Mesendoderm (in vitro differentiated cells): ENCODE measurements at regions not wholly inside any gene's neighbourhood (a gene's known extent, or its start where the extent isn't known, plus 50 kb on each side); places are given as distances from the start of the nearest gene placed in this dataset.
"Not testable (repeated sequence)": the region's sequence is repeated elsewhere in the genome, so short reads cannot be mapped to it uniquely, and the experiment has no call there.

Experiments used
- DNase-seq: peaks from one replicate; pipeline ENCODE4 v3.0.0; 2013
- H2AK5ac ChIP-seq: 2 replicates; pipeline ENCODE4 v1.6.1; 2013; ENCODE audit warnings: low read length, inconsistent platforms
- H2BK120ac ChIP-seq: 2 replicates; pipeline ENCODE4 v1.6.1; 2013; ENCODE audit warnings: low read depth, mild to moderate bottlenecking, low read length, moderate library complexity, mixed read lengths
- H2BK15ac ChIP-seq: replicated peaks from 2 replicates; pipeline ENCODE4 v1.6.1; 2013; ENCODE audit warnings: low read depth, mild to moderate bottlenecking, moderate library complexity
- H2BK5ac ChIP-seq: 2 replicates; pipeline ENCODE4 v1.6.1; 2013; ENCODE audit warnings: low read length, inconsistent platforms
- H3K18ac ChIP-seq: 2 replicates; pipeline ENCODE4 v1.6.1; 2013; ENCODE audit warnings: mild to moderate bottlenecking, low read length, mixed read lengths
- H3K23ac ChIP-seq: one replicate; pipeline ENCODE4 v1.6.1; 2013; ENCODE audit warnings: low read length
- H3K27ac ChIP-seq: 2 replicates; pipeline ENCODE4 v1.5.1; 2013; ENCODE audit warnings: low read depth, mild to moderate bottlenecking, inconsistent platforms, low read length, moderate library complexity
- H3K27me3 ChIP-seq: 2 replicates; pipeline ENCODE4 v1.6.1; 2013; ENCODE audit warnings: low read length, control low read depth, mild to moderate bottlenecking, inconsistent platforms; ENCODE audit not compliant: insufficient read depth, poor library complexity
- H3K36me3 ChIP-seq: 2 replicates; pipeline ENCODE4 v1.6.1; 2013; ENCODE audit warnings: low read length, inconsistent platforms; ENCODE audit not compliant: control insufficient read depth, insufficient read depth
- H3K4ac ChIP-seq: one replicate; pipeline ENCODE4 v1.6.1; 2013; ENCODE audit warnings: low read depth, mild to moderate bottlenecking, low read length, moderate library complexity
- H3K4me1 ChIP-seq: 2 replicates; pipeline ENCODE4 v1.6.1; 2013; ENCODE audit warnings: low read depth, low read length, inconsistent platforms; ENCODE audit not compliant: control insufficient read depth
- H3K4me2 ChIP-seq: 2 replicates; pipeline ENCODE4 v1.6.1; 2013; ENCODE audit warnings: low read length
- H3K4me3 ChIP-seq: 2 replicates; pipeline ENCODE4 v1.5.1; 2013; ENCODE audit warnings: mild to moderate bottlenecking, low read length
- H3K56ac ChIP-seq: one replicate; pipeline ENCODE4 v1.6.1; 2013; ENCODE audit warnings: low read length
- H3K79me1 ChIP-seq: 2 replicates; pipeline ENCODE4 v1.6.1; 2013; ENCODE audit warnings: low read length, inconsistent platforms
- H3K79me2 ChIP-seq: 2 replicates; pipeline ENCODE4 v1.6.1; 2013; ENCODE audit warnings: mild to moderate bottlenecking, low read length; ENCODE audit not compliant: control insufficient read depth, insufficient read depth
- H3K9ac ChIP-seq: 2 replicates; pipeline ENCODE4 v1.6.1; 2013; ENCODE audit warnings: low read length, inconsistent platforms
- H4K5ac ChIP-seq: one replicate; pipeline ENCODE4 v1.6.1; 2013; ENCODE audit warnings: low read length
- H4K8ac ChIP-seq: one replicate; pipeline ENCODE4 v1.6.1; 2013; ENCODE audit warnings: low read depth, mild to moderate bottlenecking, control low read depth, low read length, moderate library complexity
- WGBS: extraction: QIAGEN DNeasy Blood & Tissue Kit; methylation state at CpG from one replicate; pipeline ENCODE4 v1.1.7; 2013; ENCODE audit warnings: low lambda C conversion rate, missing lambda C conversion rate; ENCODE audit not compliant: insufficient coverage; ENCODE audit errors: extremely low coverage; 5-methylcytosine and 5-hydroxymethylcytosine counted together

DNA sequence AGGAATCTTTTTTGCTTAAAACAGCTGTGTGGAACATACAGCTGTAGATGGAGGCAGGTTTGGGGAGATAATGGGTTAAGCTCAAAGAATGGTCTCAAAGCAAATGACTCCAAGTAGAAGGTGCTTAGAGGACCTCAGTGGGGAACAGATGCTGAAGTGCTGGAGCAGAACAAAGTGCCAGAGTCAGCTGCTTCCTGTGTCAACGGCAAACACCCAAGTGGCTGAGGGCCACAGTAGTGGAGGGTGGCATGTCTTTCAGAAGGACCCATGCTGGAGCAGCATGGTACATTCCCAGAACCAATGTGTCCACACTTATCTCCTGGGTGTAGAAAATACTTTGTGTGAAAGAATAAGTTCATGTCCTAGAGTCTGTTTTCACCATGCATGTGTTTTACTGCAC is 197.5 kb downstream of the CCNG2 start:
- no peak overlapping the region for H2BK15ac ChIP-seq
- no peaks in the 10 kb centered on the region for H3K79me1 ChIP-seq
- H3K4ac ChIP-seq = no peak overlapping the region
- no peak overlapping the region for H3K18ac ChIP-seq
- H3K36me3 ChIP-seq = no peaks in the 10 kb centered on the region
- no peak overlapping the region for H3K9ac ChIP-seq
- no peak for DNase-seq
- H3K27me3 ChIP-seq = no peaks in the 10 kb centered on the region
- H2AK5ac ChIP-seq = no peak overlapping the region
- no peak overlapping the region for H3K23ac ChIP-seq
- H3K4me1 ChIP-seq = no peaks in the 10 kb centered on the region
- WGBS = no CpG with 5 or more reads among the region's 1 CpG
- H2BK5ac ChIP-seq = no peak overlapping the region
- no peak overlapping the region for H3K4me3 ChIP-seq
- no peak overlapping the region for H4K5ac ChIP-seq
- no peak overlapping the region for H2BK120ac ChIP-seq
- H4K8ac ChIP-seq = no peak overlapping the region
- no peak overlapping the region for H3K27ac ChIP-seq
- H3K56ac ChIP-seq = no peak overlapping the region
- H3K79me2 ChIP-seq = no peaks in the 10 kb centered on the region
- no peak overlapping the region for H3K4me2 ChIP-seq

DNA sequence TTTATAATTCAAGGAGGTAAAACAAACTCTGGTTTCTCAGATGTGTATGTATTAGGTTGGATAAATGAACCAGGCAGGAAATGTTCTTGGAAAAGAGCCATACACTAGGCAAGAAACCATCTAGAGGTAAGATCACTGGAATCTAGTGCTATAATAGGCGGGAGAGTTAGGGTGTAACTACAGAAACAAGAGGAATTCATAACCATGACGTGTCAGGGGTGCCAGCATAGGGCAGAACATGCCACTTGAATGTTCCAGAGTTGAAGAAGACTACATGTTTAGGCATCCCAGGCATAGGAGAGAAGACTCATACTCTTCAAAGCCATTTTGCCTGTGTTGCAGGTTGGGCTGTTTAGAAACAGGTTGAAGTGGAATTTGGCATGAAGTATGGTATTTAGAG is 198.7 kb downstream of the CCNG2 start:
- Histone ChIP-seq H3K27me3 (no peaks in the 10 kb centered on the region), H3K4me1 (no peaks in the 10 kb centered on the region), H2BK120ac (no peak overlapping the region), H3K79me1 (no peaks in the 10 kb centered on the region), H3K56ac (no peak overlapping the region), H3K18ac (no peak overlapping the region), H2AK5ac (no peak overlapping the region), H3K27ac (no peak overlapping the region), H3K23ac (no peak overlapping the region), H3K36me3 (no peaks in the 10 kb centered on the region), H3K4me2 (no peak overlapping the region), H2BK15ac (no peak overlapping the region), H3K79me2 (no peaks in the 10 kb centered on the region), H3K4ac (no peak overlapping the region), H4K5ac (no peak overlapping the region), H3K9ac (no peak overlapping the region), H2BK5ac (no peak overlapping the region), H3K4me3 (no peak overlapping the region), H4K8ac (no peak overlapping the region)
- WGBS = no CpG with 5 or more reads among the region's 2 CpGs
- DNase-seq = no peak

DNA sequence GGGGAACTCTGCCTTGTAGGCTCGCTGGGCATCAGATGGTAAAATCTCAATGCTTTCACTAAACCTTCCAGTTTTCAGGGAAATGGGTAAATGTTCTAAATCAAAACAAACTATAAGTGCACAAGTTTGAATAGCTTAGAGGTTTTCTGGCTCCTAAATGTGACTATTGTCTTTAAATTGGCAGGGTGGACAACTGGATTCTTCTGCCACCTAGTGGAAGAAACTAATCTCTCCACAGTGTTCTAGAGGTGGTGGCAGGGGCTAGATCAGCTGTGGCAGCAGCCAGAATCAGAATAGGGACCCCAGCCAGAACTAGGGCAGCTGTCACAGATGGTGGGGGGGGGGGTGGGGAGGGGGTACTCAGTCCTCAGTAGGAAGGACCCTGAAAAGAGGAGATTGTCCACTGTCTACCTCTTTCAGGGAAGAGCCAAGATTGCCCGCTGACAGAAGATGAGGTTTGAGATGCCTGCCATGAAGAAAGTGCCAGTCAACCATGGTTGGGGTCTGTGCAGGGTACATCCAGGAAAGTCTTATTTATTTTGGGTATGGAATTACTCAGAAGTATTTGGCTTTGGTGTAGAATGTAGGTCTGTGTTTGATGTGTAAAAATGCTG is 201.4 kb downstream of the CCNG2 start:
- H2AK5ac ChIP-seq = no peak overlapping the region
- no peak overlapping the region for H2BK120ac ChIP-seq
- H2BK5ac ChIP-seq = no peak overlapping the region
- no peak overlapping the region for H4K5ac ChIP-seq
- no peak overlapping the region for H2BK15ac ChIP-seq
- H3K79me1 ChIP-seq = no peaks in the 10 kb centered on the region
- H3K56ac ChIP-seq = no peak overlapping the region
- no peak overlapping the region for H3K4ac ChIP-seq
- H3K23ac ChIP-seq = no peak overlapping the region
- H3K27ac ChIP-seq = no peak overlapping the region
- H4K8ac ChIP-seq = no peak overlapping the region
- H3K27me3 ChIP-seq = no peaks in the 10 kb centered on the region
- peak; percentile 42 for DNase-seq
- H3K4me3 ChIP-seq = no peak overlapping the region
- H3K36me3 ChIP-seq = no peaks in the 10 kb centered on the region
- H3K18ac ChIP-seq = no peak overlapping the region
- H3K4me1 ChIP-seq = no peaks in the 10 kb centered on the region
- H3K79me2 ChIP-seq = no peaks in the 10 kb centered on the region
- no CpG with 5 or more reads among the region's 2 CpGs for WGBS
- no peak overlapping the region for H3K4me2 ChIP-seq
- no peak overlapping the region for H3K9ac ChIP-seq

- H3K23ac ChIP-seq = no peak overlapping the region
- H3K4ac ChIP-seq = no peak overlapping the region
- no peaks in the 10 kb centered on the region for H3K27me3 ChIP-seq
- no peak overlapping the region for H3K4me2 ChIP-seq
- H2BK15ac ChIP-seq = no peak overlapping the region
- no peaks in the 10 kb centered on the region for H3K36me3 ChIP-seq
- no peak overlapping the region for H2AK5ac ChIP-seq
- no peak overlapping the region for H3K27ac ChIP-seq
- H4K5ac ChIP-seq = no peak overlapping the region
- no peaks in the 10 kb centered on the region for H3K79me1 ChIP-seq
- no peak overlapping the region for H3K9ac ChIP-seq
- H2BK120ac ChIP-seq = no peak overlapping the region
- H3K56ac ChIP-seq = no peak overlapping the region
- no peak overlapping the region for H3K18ac ChIP-seq
- H4K8ac ChIP-seq = no peak overlapping the region
- no peaks in the 10 kb centered on the region for H3K4me1 ChIP-seq
- H3K79me2 ChIP-seq = no peaks in the 10 kb centered on the region
- whole genome bisulfite sequencing = no CpG with 5 or more reads among the region's 4 CpGs
- no peak overlapping the region for H2BK5ac ChIP-seq
- DNase-seq = no peak
- no peak overlapping the region for H3K4me3 ChIP-seq
Measured at GRCh38 chr4:77360451-77360850, 203.4 kb downstream of the CCNG2 start.

GRCh38 chr4:77366876-77367275 is 209.9 kb downstream of the CCNG2 start:
- not testable (repeated sequence) for H2BK120ac ChIP-seq, H3K18ac ChIP-seq, H3K27ac ChIP-seq, H3K56ac ChIP-seq, H2BK5ac ChIP-seq, H3K9ac ChIP-seq, H3K23ac ChIP-seq, H4K5ac ChIP-seq, H3K4ac ChIP-seq, H3K4me2 ChIP-seq, H3K4me3 ChIP-seq, DNase-seq, H3K36me3 ChIP-seq, H2AK5ac ChIP-seq, H3K79me2 ChIP-seq, H3K79me1 ChIP-seq, H3K4me1 ChIP-seq, H3K27me3 ChIP-seq, H2BK15ac ChIP-seq, H4K8ac ChIP-seq
- WGBS = no CpG with 5 or more reads among the region's 4 CpGs

DNA sequence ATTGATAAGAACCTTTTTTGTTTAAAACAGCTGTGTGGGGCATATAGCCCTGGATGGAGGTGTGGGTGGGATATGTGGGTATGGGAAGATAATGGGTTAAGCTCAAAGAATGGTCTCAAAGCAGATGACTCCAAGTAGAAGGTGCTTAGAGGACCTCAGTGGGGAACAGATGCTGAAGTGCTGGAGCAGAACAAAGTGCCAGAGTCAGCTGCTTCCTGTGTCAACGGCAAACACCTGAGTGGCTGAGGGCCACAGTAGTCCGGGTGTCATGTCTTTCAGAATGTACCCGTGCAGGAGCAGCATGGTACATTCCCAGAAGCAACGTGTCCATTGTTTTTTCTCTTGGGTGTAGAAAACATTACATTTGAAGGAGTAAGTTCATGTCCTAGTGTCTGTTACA is 210.6 kb downstream of the CCNG2 start:
- Histone ChIP-seq H3K18ac (no peak overlapping the region), H2BK120ac (no peak overlapping the region), H3K79me1 (no peaks in the 10 kb centered on the region), H4K5ac (no peak overlapping the region), H3K23ac (no peak overlapping the region), H3K27me3 (no peaks in the 10 kb centered on the region), H2BK5ac (no peak overlapping the region), H3K36me3 (no peaks in the 10 kb centered on the region), H3K4ac (no peak overlapping the region), H2AK5ac (no peak overlapping the region), H3K4me2 (no peak overlapping the region), H2BK15ac (no peak overlapping the region), H3K4me1 (no peaks in the 10 kb centered on the region), H3K27ac (no peak overlapping the region), H4K8ac (no peak overlapping the region), H3K79me2 (no peaks in the 10 kb centered on the region), H3K9ac (no peak overlapping the region), H3K4me3 (no peak overlapping the region), H3K56ac (no peak overlapping the region)
- no CpG with 5 or more reads among the region's 4 CpGs for WGBS
- DNase-seq = no peak
